ENCODE measurements at regions not wholly inside any gene's neighbourhood (a gene's known extent, or its start where the extent isn't known, plus 50 kb on each side); places are given as distances from the start of the nearest gene placed in this dataset.

DNA sequence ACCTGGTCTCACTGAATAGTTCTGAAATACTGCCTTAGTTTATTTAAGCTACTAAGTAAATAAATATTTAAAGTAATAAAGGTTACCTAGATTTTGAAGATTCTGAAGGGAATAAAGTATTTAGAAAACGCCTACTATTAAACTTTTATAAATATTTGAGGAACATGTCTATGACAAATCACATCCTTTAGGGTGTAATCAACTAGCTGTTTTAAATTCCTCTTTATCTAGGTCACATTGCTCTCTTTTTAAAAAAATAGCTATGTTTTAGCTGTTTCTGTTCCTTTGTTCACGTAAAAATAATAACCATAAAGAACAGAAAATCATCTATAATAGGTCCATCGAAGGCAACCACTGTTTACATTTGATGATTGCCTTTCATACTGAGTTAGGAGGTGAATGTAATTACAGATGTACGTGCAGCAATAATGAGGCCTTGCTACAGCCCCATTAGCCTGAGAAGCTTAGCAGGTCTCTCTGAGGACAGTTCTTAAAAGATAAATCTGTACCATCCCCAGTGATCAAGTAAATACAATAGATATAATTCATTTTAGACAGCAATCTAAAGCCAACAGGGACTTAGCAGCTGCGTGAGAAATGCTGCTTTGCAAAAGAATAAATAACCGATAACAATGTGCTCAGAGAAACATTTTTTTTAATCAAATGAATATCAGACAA is 449.5 kb downstream of the LIG4 start:
- H3K4me3 ChIP-seq (replicated peaks; ENCODE audit: low read depth, low read length) = no peak overlapping the region
- no peak for DNase-seq (ENCODE audit: extremely low read depth, insufficient read length)
- TF ChIP-seq, protein P1, sequence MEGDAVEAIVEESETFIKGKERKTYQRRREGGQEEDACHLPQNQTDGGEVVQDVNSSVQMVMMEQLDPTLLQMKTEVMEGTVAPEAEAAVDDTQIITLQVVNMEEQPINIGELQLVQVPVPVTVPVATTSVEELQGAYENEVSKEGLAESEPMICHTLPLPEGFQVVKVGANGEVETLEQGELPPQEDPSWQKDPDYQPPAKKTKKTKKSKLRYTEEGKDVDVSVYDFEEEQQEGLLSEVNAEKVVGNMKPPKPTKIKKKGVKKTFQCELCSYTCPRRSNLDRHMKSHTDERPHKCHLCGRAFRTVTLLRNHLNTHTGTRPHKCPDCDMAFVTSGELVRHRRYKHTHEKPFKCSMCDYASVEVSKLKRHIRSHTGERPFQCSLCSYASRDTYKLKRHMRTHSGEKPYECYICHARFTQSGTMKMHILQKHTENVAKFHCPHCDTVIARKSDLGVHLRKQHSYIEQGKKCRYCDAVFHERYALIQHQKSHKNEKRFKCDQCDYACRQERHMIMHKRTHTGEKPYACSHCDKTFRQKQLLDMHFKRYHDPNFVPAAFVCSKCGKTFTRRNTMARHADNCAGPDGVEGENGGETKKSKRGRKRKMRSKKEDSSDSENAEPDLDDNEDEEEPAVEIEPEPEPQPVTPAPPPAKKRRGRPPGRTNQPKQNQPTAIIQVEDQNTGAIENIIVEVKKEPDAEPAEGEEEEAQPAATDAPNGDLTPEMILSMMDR (IDR thresholded peaks at IDR 0.05; ENCODE audit: insufficient read depth, low read length, poor library complexity, severe bottlenecking) = no peak

DNA sequence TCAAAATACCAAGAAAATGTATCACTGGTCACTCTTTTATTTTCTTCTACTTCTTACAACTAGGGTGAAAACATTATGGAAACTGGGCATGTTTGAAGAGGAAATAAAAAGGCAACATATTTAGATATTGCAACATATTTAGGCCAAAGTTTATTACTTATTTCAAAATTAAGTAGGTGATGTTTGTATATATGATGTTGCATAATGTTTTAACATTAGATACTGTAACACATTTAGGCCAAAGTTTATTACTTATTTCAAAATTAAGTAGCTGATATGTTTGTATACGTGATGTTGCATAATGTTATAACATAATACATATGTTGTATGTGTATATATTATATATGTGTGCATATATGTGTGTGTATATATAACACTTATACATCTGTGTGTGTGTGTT is 451.3 kb downstream of the LIG4 start:
- TF ChIP-seq, protein P1 (IDR thresholded peaks at IDR 0.05; ENCODE audit: insufficient read depth, low read length, poor library complexity, severe bottlenecking) = no peak
- Histone ChIP-seq H3K36me3 (ENCODE audit: control insufficient read depth, insufficient read depth, low read length) (no peaks in the 10 kb centered on the region), H3K27me3 (replicated peaks; ENCODE audit: control insufficient read depth, insufficient read depth, low read length) (no peaks in the 10 kb centered on the region)

More for the DNA sequence above, 449.5 kb downstream of the LIG4 start:
- H3K27me3 ChIP-seq (replicated peaks; ENCODE audit: control insufficient read depth, insufficient read depth, low read length) = no peaks in the 10 kb centered on the region
- no peaks in the 10 kb centered on the region for H3K36me3 ChIP-seq (ENCODE audit: control insufficient read depth, insufficient read depth, low read length)

DNA sequence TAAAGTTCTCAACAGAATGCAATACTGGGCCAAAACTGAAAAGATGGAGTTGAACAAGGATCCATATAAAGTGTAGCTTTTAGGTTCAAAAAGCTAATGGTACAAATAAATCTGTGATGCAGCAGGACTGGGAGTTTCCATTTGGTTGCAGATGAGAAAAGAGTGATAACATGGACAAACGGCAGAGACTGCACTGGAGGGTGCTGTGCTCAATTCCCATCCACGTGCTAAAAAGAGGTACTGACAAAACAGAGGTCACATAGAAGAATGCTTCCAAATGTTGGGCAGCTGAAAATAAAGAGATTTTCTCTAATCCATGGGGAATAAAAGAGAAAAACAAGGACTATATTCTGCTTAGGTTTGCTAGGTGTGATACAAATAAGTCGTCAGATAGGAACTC is 461.6 kb downstream of the LIG4 start:
- TF ChIP-seq, protein P1 (IDR thresholded peaks at IDR 0.05; ENCODE audit: insufficient read depth, low read length, poor library complexity, severe bottlenecking) = no peak
- no peak overlapping the region for H3K4me3 ChIP-seq (replicated peaks; ENCODE audit: low read depth, low read length)
- H3K27me3 ChIP-seq (replicated peaks; ENCODE audit: control insufficient read depth, insufficient read depth, low read length) = no peaks in the 10 kb centered on the region
- no peaks in the 10 kb centered on the region for H3K36me3 ChIP-seq (ENCODE audit: control insufficient read depth, insufficient read depth, low read length)
- DNase-seq (ENCODE audit: extremely low read depth, insufficient read length) = no peak

More for the DNA sequence above, 451.3 kb downstream of the LIG4 start:
- H3K4me3 ChIP-seq (replicated peaks; ENCODE audit: low read depth, low read length) = no peak overlapping the region
- no peak for DNase-seq (ENCODE audit: extremely low read depth, insufficient read length)

DNA sequence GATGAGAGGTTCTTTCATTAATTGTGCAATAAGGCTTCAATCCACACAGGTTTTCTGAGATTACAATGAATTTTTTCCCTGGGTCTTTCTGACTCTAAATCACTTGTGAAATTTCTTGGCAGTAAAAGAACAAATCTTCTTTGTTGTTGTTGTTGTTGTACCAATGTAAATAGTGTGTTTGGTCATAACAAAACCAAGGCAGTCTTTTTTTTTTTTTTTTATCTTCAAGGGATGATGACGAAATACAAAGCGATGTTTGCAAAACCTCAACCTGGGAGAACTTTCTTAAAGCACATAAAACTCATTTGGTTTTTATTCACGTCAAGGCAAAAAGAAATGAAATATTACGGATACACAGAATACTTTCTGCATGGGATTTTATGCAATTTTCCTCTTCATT is 462.0 kb downstream of the LIG4 start:
- Histone ChIP-seq H3K36me3 (ENCODE audit: control insufficient read depth, insufficient read depth, low read length) (no peaks in the 10 kb centered on the region), H3K4me3 (replicated peaks; ENCODE audit: low read depth, low read length) (no peak overlapping the region), H3K27me3 (replicated peaks; ENCODE audit: control insufficient read depth, insufficient read depth, low read length) (no peaks in the 10 kb centered on the region)
- no peak for DNase-seq (ENCODE audit: extremely low read depth, insufficient read length)
- TF ChIP-seq, protein P1 (IDR thresholded peaks at IDR 0.05; ENCODE audit: insufficient read depth, low read length, poor library complexity, severe bottlenecking) = no peak

DNA sequence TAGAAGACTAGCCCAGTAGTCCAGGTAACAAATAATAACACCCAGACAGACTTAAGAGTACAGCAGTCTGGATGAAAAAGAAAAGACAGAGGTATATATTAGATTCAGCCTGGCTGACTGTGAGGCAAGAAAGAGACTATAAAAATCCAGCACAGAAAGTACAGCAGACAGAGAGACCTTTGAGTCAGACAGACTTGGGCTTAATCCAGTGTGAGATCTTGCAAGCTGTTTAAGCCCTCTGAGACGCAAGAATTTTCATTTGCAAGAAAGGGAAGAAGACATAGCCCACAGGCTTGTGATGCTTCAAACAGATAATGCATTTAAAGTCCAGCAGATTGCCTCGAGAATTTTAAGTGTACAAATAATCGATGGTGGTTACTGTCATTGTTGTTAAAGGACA is 471.4 kb downstream of the LIG4 start:
- TF ChIP-seq, protein P1 (IDR thresholded peaks at IDR 0.05; ENCODE audit: insufficient read depth, low read length, poor library complexity, severe bottlenecking) = no peak
- no peak for DNase-seq (ENCODE audit: extremely low read depth, insufficient read length)
- H3K4me3 ChIP-seq (replicated peaks; ENCODE audit: low read depth, low read length) = no peak overlapping the region
- no peaks in the 10 kb centered on the region for H3K27me3 ChIP-seq (replicated peaks; ENCODE audit: control insufficient read depth, insufficient read depth, low read length)
- H3K36me3 ChIP-seq (ENCODE audit: control insufficient read depth, insufficient read depth, low read length) = no peaks in the 10 kb centered on the region

DNA sequence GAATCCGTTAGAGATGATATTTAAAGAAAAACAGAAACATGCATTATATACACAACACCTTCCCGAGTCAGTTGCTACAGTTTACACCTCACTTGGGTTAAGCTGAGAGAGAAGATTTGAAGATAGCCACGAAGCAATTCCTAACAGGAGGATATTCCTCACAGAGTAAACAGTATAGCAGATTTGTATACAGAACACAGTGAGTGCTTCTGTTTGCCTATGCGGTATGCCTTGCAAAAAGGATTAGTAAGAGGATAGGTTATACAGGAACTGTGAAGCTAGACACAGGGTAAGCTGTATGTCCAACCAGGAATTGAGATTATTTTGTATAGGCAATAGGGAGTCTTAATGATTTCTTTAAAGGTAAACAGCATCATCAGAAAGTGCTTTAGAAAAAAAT is 471.8 kb downstream of the LIG4 start:
- no peaks in the 10 kb centered on the region for H3K36me3 ChIP-seq (ENCODE audit: control insufficient read depth, insufficient read depth, low read length)
- TF ChIP-seq, protein P1 (IDR thresholded peaks at IDR 0.05; ENCODE audit: insufficient read depth, low read length, poor library complexity, severe bottlenecking) = no peak

More for the DNA sequence above, 471.8 kb downstream of the LIG4 start:
- DNase-seq (ENCODE audit: extremely low read depth, insufficient read length) = no peak
- no peaks in the 10 kb centered on the region for H3K27me3 ChIP-seq (replicated peaks; ENCODE audit: control insufficient read depth, insufficient read depth, low read length)
- no peak overlapping the region for H3K4me3 ChIP-seq (replicated peaks; ENCODE audit: low read depth, low read length)
